H9 (cell line): ENCODE measurements at regions not wholly inside any gene's neighbourhood (a gene's known extent, or its start where the extent isn't known, plus 50 kb on each side); places are given as distances from the start of the nearest gene placed in this dataset.

ENCODE experiments used
- DNase-seq: peaks from one replicate; pipeline ENCODE4 v3.0.0-alpha.2; 2017
- H2AFZ ChIP-seq: one replicate; pipeline ENCODE4 v1.6.1; 2013; ENCODE audit warnings: mild to moderate bottlenecking, low read length, control low read depth, moderate library complexity
- H2AK5ac ChIP-seq: 2 replicates; pipeline ENCODE4 v1.6.1; 2013; ENCODE audit warnings: low read length, control low read depth, mixed read lengths; ENCODE audit not compliant: insufficient read length
- H2BK120ac ChIP-seq: one replicate; pipeline ENCODE4 v1.6.1; 2013; ENCODE audit warnings: low read depth, mild to moderate bottlenecking, low read length, control low read depth, inconsistent platforms; ENCODE audit not compliant: poor library complexity, severe bottlenecking
- H2BK12ac ChIP-seq: 2 replicates; pipeline ENCODE4 v1.6.1; 2013; ENCODE audit warnings: low read length, control low read depth, mixed read lengths, low read depth; ENCODE audit not compliant: insufficient read length
- H2BK15ac ChIP-seq: 2 replicates; pipeline ENCODE4 v1.6.1; 2013; ENCODE audit warnings: low read depth, low read length, control low read depth
- H2BK20ac ChIP-seq: one replicate; pipeline ENCODE4 v1.6.1; 2013; ENCODE audit warnings: low read depth, mild to moderate bottlenecking, low read length, control low read depth, inconsistent platforms; ENCODE audit not compliant: poor library complexity, severe bottlenecking
- H2BK5ac ChIP-seq: 2 replicates; pipeline ENCODE4 v1.6.1; 2013; ENCODE audit warnings: low read length, control low read depth, mixed read lengths; ENCODE audit not compliant: insufficient read length
- H3K14ac ChIP-seq: 2 replicates; pipeline ENCODE4 v1.6.1; 2013; ENCODE audit warnings: low read length, control low read depth; ENCODE audit not compliant: insufficient read depth
- H3K18ac ChIP-seq: 2 replicates; pipeline ENCODE4 v1.6.1; 2013; ENCODE audit warnings: low read depth, mild to moderate bottlenecking, mixed read lengths, low read length, control low read depth; ENCODE audit not compliant: insufficient read length
- H3K23ac ChIP-seq: 2 replicates; pipeline ENCODE4 v1.6.1; 2013; ENCODE audit warnings: low read length, control low read depth, mixed read lengths, low read depth; ENCODE audit not compliant: insufficient read length
- H3K23me2 ChIP-seq: 2 replicates; pipeline ENCODE4 v1.6.1; 2013; ENCODE audit warnings: low read depth, mild to moderate bottlenecking, mixed read lengths, low read length, control low read depth; ENCODE audit not compliant: insufficient read length, poor library complexity, severe bottlenecking
- H3K27ac ChIP-seq: 2 replicates; pipeline ENCODE4 v1.5.1; 2013; ENCODE audit warnings: low read length, control low read depth, mixed read lengths, low read depth; ENCODE audit not compliant: insufficient read length
- H3K27me3 ChIP-seq: 2 replicates; pipeline ENCODE4 v1.6.1; 2013; ENCODE audit warnings: low read length, control low read depth, inconsistent platforms; ENCODE audit not compliant: insufficient read depth
- H3K4ac ChIP-seq: 2 replicates; pipeline ENCODE4 v1.6.1; 2013; ENCODE audit warnings: low read depth, mild to moderate bottlenecking, control low read depth, inconsistent platforms, low read length, moderate library complexity
- H3K4me1 ChIP-seq: 2 replicates; pipeline ENCODE4 v1.6.1; 2013; ENCODE audit warnings: low read length, control low read depth, inconsistent platforms; ENCODE audit not compliant: insufficient read depth
- H3K4me2 ChIP-seq: 2 replicates; pipeline ENCODE4 v1.6.1; 2013; ENCODE audit warnings: low read length, control low read depth, mixed read lengths; ENCODE audit not compliant: insufficient read length, insufficient read depth
- H3K56ac ChIP-seq: 2 replicates; pipeline ENCODE4 v1.6.1; 2013; ENCODE audit warnings: low read depth, mild to moderate bottlenecking, mixed read lengths, low read length, control low read depth; ENCODE audit not compliant: insufficient read length
- H3K79me1 ChIP-seq: 2 replicates; pipeline ENCODE4 v1.6.1; 2013; ENCODE audit warnings: low read depth, mild to moderate bottlenecking, moderate library complexity, low read length, control low read depth, inconsistent platforms; ENCODE audit not compliant: insufficient read depth, poor library complexity, severe bottlenecking
- H3K79me2 ChIP-seq: 2 replicates; pipeline ENCODE4 v1.6.1; 2013; ENCODE audit warnings: low read length, control low read depth, inconsistent platforms; ENCODE audit not compliant: insufficient read depth
- H3K9ac ChIP-seq: 2 replicates; pipeline ENCODE4 v1.6.1; 2013; ENCODE audit warnings: low read length, control low read depth, mixed read lengths; ENCODE audit not compliant: insufficient read length; ENCODE audit errors: extremely low read depth
- H3K9me3 ChIP-seq: one replicate; pipeline ENCODE4 v1.6.1; 2013; ENCODE audit warnings: low read depth, low read length, inconsistent platforms; ENCODE audit not compliant: control insufficient read depth
- H3T11ph ChIP-seq: one replicate; pipeline ENCODE4 v1.6.1; 2013; ENCODE audit warnings: mild to moderate bottlenecking, low read length, control low read depth, inconsistent platforms
- H4K20me1 ChIP-seq: one replicate; pipeline ENCODE4 v1.6.1; 2013; ENCODE audit not compliant: control insufficient read depth, insufficient read length, insufficient read depth
- H4K5ac ChIP-seq: 2 replicates; pipeline ENCODE4 v1.6.1; 2013; ENCODE audit warnings: low read depth, mild to moderate bottlenecking, mixed read lengths, low read length, control low read depth; ENCODE audit not compliant: insufficient read length
- H4K8ac ChIP-seq: replicated peaks from 2 replicates; pipeline ENCODE4 v1.6.1; 2013; ENCODE audit warnings: low read length, control low read depth, mixed read lengths, low read depth; ENCODE audit not compliant: insufficient read length
- H4K91ac ChIP-seq: 2 replicates; pipeline ENCODE4 v1.6.1; 2013; ENCODE audit warnings: low read depth, mild to moderate bottlenecking, moderate library complexity, mixed read lengths, low read length, control low read depth; ENCODE audit not compliant: insufficient read length
- H3K27ac Mint-ChIP-seq, 3 experiments: 2 replicates in 2 of 3; 3 replicates in 1 of 3; pipeline ENCODE4 v1.8.0; 2020 to 2021; ENCODE audit warnings: mixed read lengths in 3 of 3, mild to moderate bottlenecking in 1 of 3, moderate library complexity in 1 of 3
- H3K27me3 Mint-ChIP-seq: 2 replicates; pipeline ENCODE4 v1.8.0; 2021; ENCODE audit warnings: low read depth, mild to moderate bottlenecking, moderate library complexity, mixed read lengths
- H3K36me3 Mint-ChIP-seq, 3 experiments: 2 replicates in 2 of 3; 3 replicates in 1 of 3; pipeline ENCODE4 v1.8.0; 2020 to 2021; ENCODE audit warnings: low read depth in 3 of 3, mixed read lengths in 3 of 3; ENCODE audit not compliant: insufficient read depth in 1 of 3
- H3K4me1 Mint-ChIP-seq, 2 experiments: 2 replicates each; pipeline ENCODE4 v1.8.0; 2020; ENCODE audit warnings: mixed read lengths in 2 of 2
- H3K4me3 Mint-ChIP-seq, 2 experiments: 2 replicates in 1 of 2; 3 replicates in 1 of 2; pipeline ENCODE4 v1.8.0; 2020 to 2021; ENCODE audit warnings: mild to moderate bottlenecking in 2 of 2, mixed read lengths in 2 of 2, moderate library complexity in 1 of 2
- H3K9me3 Mint-ChIP-seq, 2 experiments: 2 replicates in 1 of 2; 3 replicates in 1 of 2; pipeline ENCODE4 v1.8.0; 2020; ENCODE audit warnings: mild to moderate bottlenecking in 2 of 2, mixed read lengths in 2 of 2, moderate library complexity in 1 of 2
- WGBS: extraction: QIAGEN DNeasy Blood & Tissue Kit; methylation state at CpG from one replicate; pipeline ENCODE4 v1.1.7; 2013; ENCODE audit warnings: missing lambda C conversion rate, low lambda C conversion rate, mixed read lengths; ENCODE audit not compliant: insufficient read length; ENCODE audit errors: extremely low coverage; 5-methylcytosine and 5-hydroxymethylcytosine counted together
- TF ChIP-seq, protein P1 (sequence below): fragments of 200-600 bp; sonication (generic); conservative IDR thresholded peaks from 3 replicates; pipeline ENCODE4 v1.8.0; 2021; ENCODE audit warnings: antibody characterized with exemption, mild to moderate bottlenecking

DNA sequence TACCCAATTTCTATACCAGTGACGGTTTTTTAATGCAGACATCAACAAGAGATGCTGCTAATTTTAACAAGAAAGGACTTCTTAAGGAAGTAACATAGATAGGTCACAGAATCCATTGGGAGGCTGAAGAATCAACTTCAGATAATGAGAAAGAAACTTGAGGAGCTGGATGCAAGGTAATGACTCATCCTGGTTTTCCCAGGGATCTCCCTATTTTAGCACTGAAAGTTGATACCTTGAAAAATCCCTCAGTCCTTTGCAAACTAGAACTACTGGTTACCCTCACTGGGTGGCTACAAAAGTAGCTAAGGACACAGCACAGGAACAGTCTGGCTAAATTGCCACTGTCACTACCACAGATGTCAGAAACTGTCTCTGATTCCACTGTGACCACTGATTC lies 561.9 kb downstream of the FLRT2 start:
- H3T11ph ChIP-seq, result no peak overlapping the region
- H3K79me2 ChIP-seq, result no peaks in the 10 kb centered on the region
- no peak overlapping the region for H2BK20ac ChIP-seq
- H4K20me1 ChIP-seq, result no peaks in the 10 kb centered on the region
- Mint-ChIP-seq H3K4me3 (no peak overlapping the region), H3K36me3 (peaks cover 1 to 4% (median 2%) of the 10 kb centered on the region in 3 experiments; a peak in 2 of 7 replicates), H3K27ac (no peak overlapping the region), H3K27me3 (no peaks in the 10 kb centered on the region), H3K9me3 (peaks cover 3 to 6% of the 10 kb centered on the region in 2 experiments; a peak in 4 of 5 replicates), H3K4me1 (peaks cover 18 to 23% of the 10 kb centered on the region in 2 experiments)
- no peak overlapping the region for H3K27ac ChIP-seq
- no peaks in the 10 kb centered on the region for H3K4me1 ChIP-seq
- H2BK15ac ChIP-seq, result no peak overlapping the region
- no peak overlapping the region for H4K8ac ChIP-seq
- H3K23ac ChIP-seq, result no peak overlapping the region
- H2BK12ac ChIP-seq, result no peak overlapping the region
- H3K9me3 ChIP-seq, result no peaks in the 10 kb centered on the region
- TF ChIP-seq, protein P1, sequence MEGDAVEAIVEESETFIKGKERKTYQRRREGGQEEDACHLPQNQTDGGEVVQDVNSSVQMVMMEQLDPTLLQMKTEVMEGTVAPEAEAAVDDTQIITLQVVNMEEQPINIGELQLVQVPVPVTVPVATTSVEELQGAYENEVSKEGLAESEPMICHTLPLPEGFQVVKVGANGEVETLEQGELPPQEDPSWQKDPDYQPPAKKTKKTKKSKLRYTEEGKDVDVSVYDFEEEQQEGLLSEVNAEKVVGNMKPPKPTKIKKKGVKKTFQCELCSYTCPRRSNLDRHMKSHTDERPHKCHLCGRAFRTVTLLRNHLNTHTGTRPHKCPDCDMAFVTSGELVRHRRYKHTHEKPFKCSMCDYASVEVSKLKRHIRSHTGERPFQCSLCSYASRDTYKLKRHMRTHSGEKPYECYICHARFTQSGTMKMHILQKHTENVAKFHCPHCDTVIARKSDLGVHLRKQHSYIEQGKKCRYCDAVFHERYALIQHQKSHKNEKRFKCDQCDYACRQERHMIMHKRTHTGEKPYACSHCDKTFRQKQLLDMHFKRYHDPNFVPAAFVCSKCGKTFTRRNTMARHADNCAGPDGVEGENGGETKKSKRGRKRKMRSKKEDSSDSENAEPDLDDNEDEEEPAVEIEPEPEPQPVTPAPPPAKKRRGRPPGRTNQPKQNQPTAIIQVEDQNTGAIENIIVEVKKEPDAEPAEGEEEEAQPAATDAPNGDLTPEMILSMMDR, result no peak
- H2BK120ac ChIP-seq, result no peak overlapping the region
- H3K4me2 ChIP-seq, result no peak overlapping the region
- H3K9ac ChIP-seq, result no peak overlapping the region
- H3K18ac ChIP-seq, result no peak overlapping the region
- H4K91ac ChIP-seq, result no peak overlapping the region
- H2AFZ ChIP-seq, result no peak overlapping the region
- no peak overlapping the region for H3K56ac ChIP-seq
- H3K23me2 ChIP-seq, result no peaks in the 10 kb centered on the region
- H4K5ac ChIP-seq, result no peak overlapping the region
- H2AK5ac ChIP-seq, result no peak overlapping the region
- no peak overlapping the region for H2BK5ac ChIP-seq
- no peak overlapping the region for H3K4ac ChIP-seq
- no peak overlapping the region for H3K14ac ChIP-seq
- H3K79me1 ChIP-seq, result no peaks in the 10 kb centered on the region
- WGBS, result no CpG with 5 or more reads among the region's 1 CpG
- DNase-seq, result no peak
- no peaks in the 10 kb centered on the region for H3K27me3 ChIP-seq
